ENCODE measurements at regions not wholly inside any gene's neighbourhood (a gene's known extent, or its start where the extent isn't known, plus 50 kb on each side); places are given as distances from the start of the nearest gene placed in this dataset.

DNA sequence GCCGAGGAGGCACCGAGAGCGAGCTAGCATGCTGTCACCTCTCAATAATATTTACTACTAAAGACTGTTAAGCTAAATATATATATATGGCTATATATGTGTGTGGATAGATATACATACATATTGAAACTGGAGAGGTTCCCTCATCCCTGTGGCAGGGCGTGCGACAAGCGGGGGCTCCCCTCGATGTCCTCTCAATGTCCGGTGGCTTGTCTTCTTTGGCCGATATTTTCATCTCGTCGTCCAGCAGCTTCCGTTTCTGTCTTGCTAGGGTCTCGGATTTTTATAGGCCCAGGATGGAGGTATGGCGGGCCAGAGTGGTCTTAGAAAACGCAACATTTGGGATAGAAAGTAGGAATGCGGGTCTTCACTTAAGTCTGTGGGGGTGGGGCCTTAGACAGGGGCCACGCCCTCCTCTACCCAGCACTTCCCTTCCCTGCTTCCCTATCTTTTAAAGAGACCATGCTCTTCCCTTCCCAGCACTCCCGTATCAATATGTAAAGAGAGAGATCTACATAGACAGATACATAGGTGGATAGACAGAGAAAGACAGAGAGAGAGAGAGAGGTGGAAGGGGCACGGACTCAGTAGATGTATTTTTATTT is 866.8 kb downstream of the DSC3 start:
- TF ChIP-seq CTCF (IDR thresholded peaks at IDR 0.05), result no peak
- H3K27ac ChIP-seq, result no peak overlapping the region
- intact Hi-C loops (cut with DNase I), result no loop called here
- no peaks in the 10 kb centered on the region for H3K9me3 ChIP-seq
- no peak for DNase-seq
- H3K4me3 ChIP-seq, result no peak overlapping the region
- no peaks in the 10 kb centered on the region for H3K27me3 ChIP-seq
- no peak overlapping the region for H3K9ac ChIP-seq (ENCODE audit: low read depth in 2 of 2, low read length in 2 of 2)
- no peaks in the 10 kb centered on the region for H3K36me3 ChIP-seq
- H3K4me1 ChIP-seq, result no peaks in the 10 kb centered on the region

- DNase-seq, result no peak
- no peaks in the 10 kb centered on the region for H3K9me3 ChIP-seq
- H3K36me3 ChIP-seq, result no peaks in the 10 kb centered on the region
- H3K27ac ChIP-seq, result no peak overlapping the region
- H3K27me3 ChIP-seq, result no peaks in the 10 kb centered on the region
- H3K4me1 ChIP-seq, result no peaks in the 10 kb centered on the region
- H3K4me3 ChIP-seq, result no peak overlapping the region
- TF ChIP-seq CTCF (IDR thresholded peaks at IDR 0.05), result no peak
- no peak overlapping the region for H3K9ac ChIP-seq (ENCODE audit: low read depth in 2 of 2, low read length in 2 of 2)
- intact Hi-C loops (cut with DNase I), result no loop called here
These were observed 867.4 kb downstream of the DSC3 start for GRCh38 chr18:30175061-30175574.

GRCh38 chr18:30163573-30163972 is 879.0 kb downstream of the DSC3 start:
- TF ChIP-seq CTCF (IDR thresholded peaks at IDR 0.05), result no peak
- no peaks in the 10 kb centered on the region for H3K36me3 ChIP-seq
- no peak overlapping the region for H3K9ac ChIP-seq (ENCODE audit: low read depth in 2 of 2, low read length in 2 of 2)
- no peak for DNase-seq
- H3K27me3 ChIP-seq, result no peaks in the 10 kb centered on the region
- no peaks in the 10 kb centered on the region for H3K9me3 ChIP-seq
- H3K27ac ChIP-seq, result no peak overlapping the region
- intact Hi-C loops (cut with DNase I), result no loop called here
- no peaks in the 10 kb centered on the region for H3K4me1 ChIP-seq
- H3K4me3 ChIP-seq, result no peak overlapping the region

DNA sequence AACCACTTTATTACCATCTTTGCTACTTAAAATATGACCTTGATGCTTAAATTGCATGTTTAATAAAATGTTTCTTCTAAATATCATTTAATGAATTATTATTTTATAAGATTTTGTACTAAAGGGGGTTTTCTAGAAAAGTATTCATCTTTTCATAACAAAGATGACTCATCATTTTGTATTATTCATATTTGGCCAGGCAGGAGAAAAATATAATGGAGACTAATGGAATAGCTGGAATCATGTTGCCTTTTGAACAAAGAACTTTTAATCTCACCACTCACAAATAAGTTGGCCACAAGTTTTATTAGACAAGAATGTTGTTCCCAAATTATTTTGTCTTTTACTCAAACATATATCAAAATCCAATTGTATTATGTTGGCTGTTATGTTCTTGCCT is 882.4 kb downstream of the DSC3 start:
- no peak overlapping the region for H3K4me3 ChIP-seq
- no peaks in the 10 kb centered on the region for H3K36me3 ChIP-seq
- H3K9me3 ChIP-seq, result no peaks in the 10 kb centered on the region
- H3K4me1 ChIP-seq, result no peaks in the 10 kb centered on the region
- no peaks in the 10 kb centered on the region for H3K27me3 ChIP-seq
- no peak overlapping the region for H3K27ac ChIP-seq
- TF ChIP-seq CTCF (IDR thresholded peaks at IDR 0.05), result no peak
- intact Hi-C loops (cut with DNase I), result no loop called here
- DNase-seq, result no peak
- no peak overlapping the region for H3K9ac ChIP-seq (ENCODE audit: low read depth in 2 of 2, low read length in 2 of 2)

- intact Hi-C loops (cut with DNase I), result no loop called here
- Histone ChIP-seq H3K4me1 (no peaks in the 10 kb centered on the region), H3K9ac (ENCODE audit: low read depth in 2 of 2, low read length in 2 of 2) (no peak overlapping the region), H3K27me3 (no peaks in the 10 kb centered on the region), H3K9me3 (no peaks in the 10 kb centered on the region), H3K4me3 (no peak overlapping the region), H3K27ac (no peak overlapping the region), H3K36me3 (no peaks in the 10 kb centered on the region)
- TF ChIP-seq CTCF (IDR thresholded peaks at IDR 0.05), result no peak
- DNase-seq, result no peak
These were observed 891.8 kb downstream of the DSC3 start for GRCh38 chr18:30150586-30151250.

All from colonic mucosa (tissue), 4 donors.